ENCODE measurements at regions not wholly inside any gene's neighbourhood (a gene's known extent, or its start where the extent isn't known, plus 50 kb on each side); places are given as distances from the start of the nearest gene placed in this dataset.

GRCh38 chr17:62880120-62880519, 72.0 kb upstream of the MARCHF10 start:
- no peak for TF ChIP-seq PATZ1 (CRISPR knock-in tag; IDR thresholded peaks at IDR 0.05; ENCODE audit: borderline replicate concordance)
- TF ChIP-seq ARNTL (CRISPR knock-in tag; IDR thresholded peaks at IDR 0.05; ENCODE audit: borderline replicate concordance, low read depth), result no peak
- no peak for TF ChIP-seq ZFP3 (CRISPR knock-in tag; IDR thresholded peaks at IDR 0.05)
- TF ChIP-seq TSHZ2 (CRISPR knock-in tag; IDR thresholded peaks at IDR 0.05), result no peak
- no peak for TF ChIP-seq SNAI2 (CRISPR knock-in tag; IDR thresholded peaks at IDR 0.05)
